Liver (tissue), 3 donors: ENCODE measurements at regions not wholly inside any gene's neighbourhood (a gene's known extent, or its start where the extent isn't known, plus 50 kb on each side); places are given as distances from the start of the nearest gene placed in this dataset.

Experiments used
- ATF3 ChIP-seq: IDR thresholded peaks from 2 replicates; pipeline ENCODE4 v1.6.1; 2016; ENCODE audit warnings: antibody characterized with exemption
- CTCF ChIP-seq: fragments of 150-350 bp; IDR thresholded peaks from 2 replicates; pipeline ENCODE4 v1.5.1; 2017; ENCODE audit warnings: improper control_type of control experiment, low read depth, low read length; ENCODE audit not compliant: missing input control
- EGR1 ChIP-seq, 2 donors: IDR thresholded peaks; 2 replicates each; pipeline ENCODE4 v1.6.1; 2016 to 2018; ENCODE audit warnings: antibody characterized with exemption in 2 of 2, low read depth in 2 of 2
- GABPA ChIP-seq, 2 donors: IDR thresholded peaks in 1 of 2; conservative IDR thresholded peaks in 1 of 2; 2 replicates each; pipeline ENCODE4 v1.6.1; 2016; ENCODE audit warnings: antibody characterized with exemption in 2 of 2, mild to moderate bottlenecking in 1 of 2, moderate library complexity in 1 of 2
- TAF1 ChIP-seq: conservative IDR thresholded peaks from 2 replicates; pipeline ENCODE4 v1.6.1; 2016; ENCODE audit warnings: antibody characterized with exemption, mild to moderate bottlenecking
- YY1 ChIP-seq: IDR thresholded peaks from 2 replicates; pipeline ENCODE4 v1.6.1; 2016; ENCODE audit warnings: antibody characterized with exemption, mild to moderate bottlenecking
- donor health status: healthy.
- donor health status: healthy.

GRCh38 chr14:30385925-30386324, 173.0 kb upstream of the G2E3 start:
- no peak for TF ChIP-seq EGR1 (IDR thresholded peaks at IDR 0.05; ENCODE audit: low read depth in 2 of 2)
- no peak for TF ChIP-seq CTCF
- TF ChIP-seq TAF1, result no peak
- TF ChIP-seq YY1, result no peak
- no peak for TF ChIP-seq ATF3
- no peak for TF ChIP-seq GABPA (IDR thresholded peaks at IDR 0.05 in 1 of 2, conservative IDR thresholded peaks at IDR 0.05 in 1 of 2)
